ENCODE measurements at regions not wholly inside any gene's neighbourhood (a gene's known extent, or its start where the extent isn't known, plus 50 kb on each side); places are given as distances from the start of the nearest gene placed in this dataset.

DNA sequence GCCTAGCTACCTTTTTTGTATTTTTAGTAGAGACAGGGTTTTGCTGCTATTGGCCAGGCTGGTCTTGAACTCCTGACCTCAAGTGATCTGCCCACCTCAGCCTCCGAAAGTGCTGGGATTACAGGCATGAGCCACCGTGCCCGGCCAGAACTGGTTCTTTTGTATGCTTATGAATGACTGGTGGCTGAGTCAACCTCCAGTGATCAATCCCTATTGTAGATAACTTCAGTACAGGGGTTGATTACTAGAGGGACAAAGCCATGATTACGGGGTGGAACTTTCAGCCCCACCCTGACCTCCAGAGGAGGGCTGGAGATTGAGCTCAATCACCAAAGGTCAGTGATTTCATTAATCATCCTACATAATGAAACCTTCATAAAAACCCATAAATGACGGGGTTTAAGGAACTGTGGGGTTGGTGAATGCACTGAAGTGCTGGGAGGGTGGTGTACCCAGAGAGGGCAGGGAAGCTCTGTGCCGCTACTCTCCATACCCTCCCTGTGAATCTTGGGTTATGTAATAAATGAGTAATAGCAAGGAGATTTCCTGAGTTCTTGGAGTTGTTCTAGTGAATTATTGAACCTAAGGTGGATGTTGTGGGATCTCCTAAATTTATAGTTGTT is 281.8 kb upstream of the CXCR4 start (continued):
- TF ChIP-seq, protein P1, sequence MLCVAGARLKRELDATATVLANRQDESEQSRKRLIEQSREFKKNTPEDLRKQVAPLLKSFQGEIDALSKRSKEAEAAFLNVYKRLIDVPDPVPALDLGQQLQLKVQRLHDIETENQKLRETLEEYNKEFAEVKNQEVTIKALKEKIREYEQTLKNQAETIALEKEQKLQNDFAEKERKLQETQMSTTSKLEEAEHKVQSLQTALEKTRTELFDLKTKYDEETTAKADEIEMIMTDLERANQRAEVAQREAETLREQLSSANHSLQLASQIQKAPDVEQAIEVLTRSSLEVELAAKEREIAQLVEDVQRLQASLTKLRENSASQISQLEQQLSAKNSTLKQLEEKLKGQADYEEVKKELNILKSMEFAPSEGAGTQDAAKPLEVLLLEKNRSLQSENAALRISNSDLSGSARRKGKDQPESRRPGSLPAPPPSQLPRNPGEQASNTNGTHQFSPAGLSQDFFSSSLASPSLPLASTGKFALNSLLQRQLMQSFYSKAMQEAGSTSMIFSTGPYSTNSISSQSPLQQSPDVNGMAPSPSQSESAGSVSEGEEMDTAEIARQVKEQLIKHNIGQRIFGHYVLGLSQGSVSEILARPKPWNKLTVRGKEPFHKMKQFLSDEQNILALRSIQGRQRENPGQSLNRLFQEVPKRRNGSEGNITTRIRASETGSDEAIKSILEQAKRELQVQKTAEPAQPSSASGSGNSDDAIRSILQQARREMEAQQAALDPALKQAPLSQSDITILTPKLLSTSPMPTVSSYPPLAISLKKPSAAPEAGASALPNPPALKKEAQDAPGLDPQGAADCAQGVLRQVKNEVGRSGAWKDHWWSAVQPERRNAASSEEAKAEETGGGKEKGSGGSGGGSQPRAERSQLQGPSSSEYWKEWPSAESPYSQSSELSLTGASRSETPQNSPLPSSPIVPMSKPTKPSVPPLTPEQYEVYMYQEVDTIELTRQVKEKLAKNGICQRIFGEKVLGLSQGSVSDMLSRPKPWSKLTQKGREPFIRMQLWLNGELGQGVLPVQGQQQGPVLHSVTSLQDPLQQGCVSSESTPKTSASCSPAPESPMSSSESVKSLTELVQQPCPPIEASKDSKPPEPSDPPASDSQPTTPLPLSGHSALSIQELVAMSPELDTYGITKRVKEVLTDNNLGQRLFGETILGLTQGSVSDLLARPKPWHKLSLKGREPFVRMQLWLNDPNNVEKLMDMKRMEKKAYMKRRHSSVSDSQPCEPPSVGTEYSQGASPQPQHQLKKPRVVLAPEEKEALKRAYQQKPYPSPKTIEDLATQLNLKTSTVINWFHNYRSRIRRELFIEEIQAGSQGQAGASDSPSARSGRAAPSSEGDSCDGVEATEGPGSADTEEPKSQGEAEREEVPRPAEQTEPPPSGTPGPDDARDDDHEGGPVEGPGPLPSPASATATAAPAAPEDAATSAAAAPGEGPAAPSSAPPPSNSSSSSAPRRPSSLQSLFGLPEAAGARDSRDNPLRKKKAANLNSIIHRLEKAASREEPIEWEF (IDR thresholded peaks at IDR 0.05; ENCODE audit: insufficient replicate concordance, low read depth, low read length), result no peak
- TF ChIP-seq GABPA (IDR thresholded peaks at IDR 0.05; ENCODE audit: low read depth) (no peak), MYB (IDR thresholded peaks at IDR 0.05; ENCODE audit: borderline replicate concordance, low read depth, low read length) (no peak)
- TF ChIP-seq, protein P2, sequence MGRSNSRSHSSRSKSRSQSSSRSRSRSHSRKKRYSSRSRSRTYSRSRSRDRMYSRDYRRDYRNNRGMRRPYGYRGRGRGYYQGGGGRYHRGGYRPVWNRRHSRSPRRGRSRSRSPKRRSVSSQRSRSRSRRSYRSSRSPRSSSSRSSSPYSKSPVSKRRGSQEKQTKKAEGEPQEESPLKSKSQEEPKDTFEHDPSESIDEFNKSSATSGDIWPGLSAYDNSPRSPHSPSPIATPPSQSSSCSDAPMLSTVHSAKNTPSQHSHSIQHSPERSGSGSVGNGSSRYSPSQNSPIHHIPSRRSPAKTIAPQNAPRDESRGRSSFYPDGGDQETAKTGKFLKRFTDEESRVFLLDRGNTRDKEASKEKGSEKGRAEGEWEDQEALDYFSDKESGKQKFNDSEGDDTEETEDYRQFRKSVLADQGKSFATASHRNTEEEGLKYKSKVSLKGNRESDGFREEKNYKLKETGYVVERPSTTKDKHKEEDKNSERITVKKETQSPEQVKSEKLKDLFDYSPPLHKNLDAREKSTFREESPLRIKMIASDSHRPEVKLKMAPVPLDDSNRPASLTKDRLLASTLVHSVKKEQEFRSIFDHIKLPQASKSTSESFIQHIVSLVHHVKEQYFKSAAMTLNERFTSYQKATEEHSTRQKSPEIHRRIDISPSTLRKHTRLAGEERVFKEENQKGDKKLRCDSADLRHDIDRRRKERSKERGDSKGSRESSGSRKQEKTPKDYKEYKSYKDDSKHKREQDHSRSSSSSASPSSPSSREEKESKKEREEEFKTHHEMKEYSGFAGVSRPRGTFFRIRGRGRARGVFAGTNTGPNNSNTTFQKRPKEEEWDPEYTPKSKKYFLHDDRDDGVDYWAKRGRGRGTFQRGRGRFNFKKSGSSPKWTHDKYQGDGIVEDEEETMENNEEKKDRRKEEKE (IDR thresholded peaks at IDR 0.05), result no peak

Data from GM12878 (cell line).